ENCODE measurements at regions not wholly inside any gene's neighbourhood (a gene's known extent, or its start where the extent isn't known, plus 50 kb on each side); places are given as distances from the start of the nearest gene placed in this dataset.

GRCh38 chr13:111853721-111854120 is 213.2 kb upstream of the SOX1 start:
- Histone ChIP-seq H3K9me3 (no peaks in the 10 kb centered on the region), H3K27ac (no peak overlapping the region), H3K4me3 (no peak overlapping the region), H3K27me3 (peaks cover 0 to 5% (median 0%) of the 10 kb centered on the region in 3 donors), H3K36me3 (no peaks in the 10 kb centered on the region), H3K4me1 (no peaks in the 10 kb centered on the region)
- ATAC-seq (no peak), DNase-seq (no peak)
- intact Hi-C loops (cut with DNase I; ENCODE audit: low total_unique reads) (no loop called here), in situ Hi-C loops (cut with MboI; ENCODE audit: low sequenced_read_pairs in 4 of 4) (no loop called here)
- no peak for TF ChIP-seq POLR2A (IDR thresholded peaks at IDR 0.05)
- TF ChIP-seq, protein P1, sequence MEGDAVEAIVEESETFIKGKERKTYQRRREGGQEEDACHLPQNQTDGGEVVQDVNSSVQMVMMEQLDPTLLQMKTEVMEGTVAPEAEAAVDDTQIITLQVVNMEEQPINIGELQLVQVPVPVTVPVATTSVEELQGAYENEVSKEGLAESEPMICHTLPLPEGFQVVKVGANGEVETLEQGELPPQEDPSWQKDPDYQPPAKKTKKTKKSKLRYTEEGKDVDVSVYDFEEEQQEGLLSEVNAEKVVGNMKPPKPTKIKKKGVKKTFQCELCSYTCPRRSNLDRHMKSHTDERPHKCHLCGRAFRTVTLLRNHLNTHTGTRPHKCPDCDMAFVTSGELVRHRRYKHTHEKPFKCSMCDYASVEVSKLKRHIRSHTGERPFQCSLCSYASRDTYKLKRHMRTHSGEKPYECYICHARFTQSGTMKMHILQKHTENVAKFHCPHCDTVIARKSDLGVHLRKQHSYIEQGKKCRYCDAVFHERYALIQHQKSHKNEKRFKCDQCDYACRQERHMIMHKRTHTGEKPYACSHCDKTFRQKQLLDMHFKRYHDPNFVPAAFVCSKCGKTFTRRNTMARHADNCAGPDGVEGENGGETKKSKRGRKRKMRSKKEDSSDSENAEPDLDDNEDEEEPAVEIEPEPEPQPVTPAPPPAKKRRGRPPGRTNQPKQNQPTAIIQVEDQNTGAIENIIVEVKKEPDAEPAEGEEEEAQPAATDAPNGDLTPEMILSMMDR (IDR thresholded peaks at IDR 0.05 in 4 of 5, conservative IDR thresholded peaks at IDR 0.05 in 1 of 5), result no peak

DNA sequence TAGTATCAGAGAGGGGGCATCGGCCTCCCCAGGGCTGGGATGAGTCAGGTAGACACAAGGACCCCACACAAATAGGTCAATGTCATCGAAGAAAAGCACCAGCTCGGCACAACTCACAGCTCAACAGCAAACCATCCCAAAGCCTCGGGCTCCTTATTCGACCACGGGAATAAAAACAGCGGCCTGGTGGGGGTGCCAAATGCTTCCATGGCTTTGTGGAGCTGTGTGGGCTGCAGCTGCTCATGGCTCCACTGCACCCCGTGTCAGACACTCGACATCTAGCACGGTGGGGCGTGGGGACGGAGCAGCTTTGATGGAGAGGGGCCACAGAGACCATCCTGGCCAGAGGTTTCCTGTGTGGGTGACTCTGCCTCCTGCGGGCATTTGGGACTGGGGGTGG is 212.5 kb upstream of the SOX1 start:
- Histone ChIP-seq H3K36me3 (no peaks in the 10 kb centered on the region), H3K27me3 (peaks cover 0 to 5% (median 0%) of the 10 kb centered on the region in 3 donors), H3K4me3 (no peak overlapping the region), H3K27ac (no peak overlapping the region), H3K9me3 (no peaks in the 10 kb centered on the region), H3K4me1 (no peaks in the 10 kb centered on the region)
- in situ Hi-C loops (cut with MboI; ENCODE audit: low sequenced_read_pairs in 4 of 4) (no loop called here), intact Hi-C loops (cut with DNase I; ENCODE audit: low total_unique reads) (no loop called here)
- no peak for DNase-seq
- ATAC-seq, result no peak
- no peak for TF ChIP-seq POLR2A (IDR thresholded peaks at IDR 0.05)
- TF ChIP-seq, protein P1 (IDR thresholded peaks at IDR 0.05 in 4 of 5, conservative IDR thresholded peaks at IDR 0.05 in 1 of 5), result no peak

- H3K4me3 ChIP-seq, result no peak overlapping the region
- no peaks in the 10 kb centered on the region for H3K9me3 ChIP-seq
- no peaks in the 10 kb centered on the region for H3K36me3 ChIP-seq
- no peak overlapping the region for H3K27ac ChIP-seq
- H3K27me3 ChIP-seq, result no peaks in the 10 kb centered on the region
- TF ChIP-seq, protein P1 (IDR thresholded peaks at IDR 0.05 in 4 of 5, conservative IDR thresholded peaks at IDR 0.05 in 1 of 5), result no peak
- TF ChIP-seq POLR2A (IDR thresholded peaks at IDR 0.05), result no peak
- intact Hi-C loops (cut with DNase I; ENCODE audit: low total_unique reads) (no loop called here), in situ Hi-C loops (cut with MboI; ENCODE audit: low sequenced_read_pairs in 4 of 4) (no loop called here)
- DNase-seq (no peak), ATAC-seq (no peak)
- H3K4me1 ChIP-seq, result no peaks in the 10 kb centered on the region
These were observed 211.8 kb upstream of the SOX1 start for GRCh38 chr13:111855191-111855590.

DNA sequence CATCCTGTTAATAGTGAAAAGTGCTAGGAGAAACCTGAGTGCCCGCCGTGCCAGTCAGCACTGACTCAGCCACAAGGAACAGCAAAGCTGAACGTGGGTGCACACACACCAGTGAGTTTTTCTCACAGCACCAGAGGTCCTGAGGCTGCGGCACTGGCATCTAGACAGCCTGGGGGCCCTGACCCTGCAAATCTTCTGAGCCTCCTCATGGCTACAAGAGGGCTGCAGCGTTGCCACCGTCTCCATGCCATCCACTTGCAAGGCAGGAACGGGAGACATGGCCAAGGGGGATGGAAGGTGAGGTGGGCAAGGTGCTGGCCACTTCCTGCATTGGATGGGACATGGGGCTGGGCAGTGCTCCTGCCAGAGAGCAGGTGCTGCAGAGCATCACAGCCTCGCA is 211.2 kb upstream of the SOX1 start:
- ATAC-seq (no peak), DNase-seq (no peak)
- intact Hi-C loops (cut with DNase I; ENCODE audit: low total_unique reads), result no loop called here
- in situ Hi-C loops (cut with MboI; ENCODE audit: low sequenced_read_pairs in 4 of 4), result no loop called here
- no peaks in the 10 kb centered on the region for H3K27me3 ChIP-seq
- H3K36me3 ChIP-seq, result no peaks in the 10 kb centered on the region
- H3K27ac ChIP-seq, result no peak overlapping the region
- no peaks in the 10 kb centered on the region for H3K9me3 ChIP-seq
- no peaks in the 10 kb centered on the region for H3K4me1 ChIP-seq
- TF ChIP-seq, protein P1 (IDR thresholded peaks at IDR 0.05 in 4 of 5, conservative IDR thresholded peaks at IDR 0.05 in 1 of 5), result no peak
- no peak for TF ChIP-seq POLR2A (IDR thresholded peaks at IDR 0.05)
- no peak overlapping the region for H3K4me3 ChIP-seq

DNA sequence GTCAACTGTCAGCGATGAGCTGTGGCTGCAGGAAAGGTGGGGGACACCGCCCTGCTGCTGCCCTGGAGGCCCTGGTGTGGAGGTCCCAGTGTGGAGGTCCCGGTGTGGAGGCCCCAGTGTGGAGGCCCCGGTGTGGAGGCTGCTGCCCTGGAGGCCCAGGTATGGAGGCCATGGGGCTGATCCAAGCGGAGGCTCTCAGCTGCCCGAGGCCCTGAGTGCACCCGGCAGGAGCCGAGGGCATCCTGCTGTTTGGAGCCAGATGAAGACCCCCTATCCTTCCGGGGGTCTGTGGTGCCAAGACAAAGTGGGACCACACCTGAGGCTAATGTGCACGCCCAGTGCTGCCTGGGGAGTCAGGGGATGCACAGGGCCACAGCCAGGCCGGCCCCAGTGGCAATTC is 210.4 kb upstream of the SOX1 start:
- ATAC-seq (no peak), DNase-seq (no peak)
- intact Hi-C loops (cut with DNase I; ENCODE audit: low total_unique reads), result no loop called here
- Histone ChIP-seq H3K36me3 (no peaks in the 10 kb centered on the region), H3K27ac (no peak overlapping the region), H3K27me3 (no peaks in the 10 kb centered on the region), H3K4me3 (no peak overlapping the region), H3K9me3 (no peaks in the 10 kb centered on the region), H3K4me1 (no peaks in the 10 kb centered on the region)
- TF ChIP-seq, protein P1 (IDR thresholded peaks at IDR 0.05 in 4 of 5, conservative IDR thresholded peaks at IDR 0.05 in 1 of 5), result no peak
- no peak for TF ChIP-seq POLR2A (IDR thresholded peaks at IDR 0.05)
- in situ Hi-C loops (cut with MboI; ENCODE audit: low sequenced_read_pairs in 4 of 4), result no loop called here

Measured in gastrocnemius medialis (tissue), 4 donors.